ENCODE measurements at regions not wholly inside any gene's neighbourhood (a gene's known extent, or its start where the extent isn't known, plus 50 kb on each side); places are given as distances from the start of the nearest gene placed in this dataset.

DNA sequence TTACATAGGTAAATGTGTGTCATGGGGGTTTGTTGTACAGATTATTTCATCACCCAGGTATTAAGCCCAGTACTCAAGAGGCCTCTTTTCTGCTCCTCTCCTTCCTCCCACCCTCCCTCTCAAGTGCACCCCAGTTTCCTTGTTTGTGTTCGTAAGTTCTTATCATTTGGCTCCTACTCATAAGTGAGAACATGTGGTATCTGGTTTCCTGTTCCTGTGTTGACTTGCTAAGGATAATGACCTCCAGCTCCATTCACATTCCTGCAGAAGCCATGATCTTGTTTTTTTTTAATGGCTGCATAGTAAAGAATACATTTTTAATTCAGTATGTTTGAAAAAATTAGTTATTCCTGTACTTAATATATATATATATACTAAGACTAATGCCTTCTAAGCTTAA is 107.7 kb downstream of the CLDN17 start:
- DNase-seq (ENCODE audit: low read depth): no peak
- TF ChIP-seq, protein P1, sequence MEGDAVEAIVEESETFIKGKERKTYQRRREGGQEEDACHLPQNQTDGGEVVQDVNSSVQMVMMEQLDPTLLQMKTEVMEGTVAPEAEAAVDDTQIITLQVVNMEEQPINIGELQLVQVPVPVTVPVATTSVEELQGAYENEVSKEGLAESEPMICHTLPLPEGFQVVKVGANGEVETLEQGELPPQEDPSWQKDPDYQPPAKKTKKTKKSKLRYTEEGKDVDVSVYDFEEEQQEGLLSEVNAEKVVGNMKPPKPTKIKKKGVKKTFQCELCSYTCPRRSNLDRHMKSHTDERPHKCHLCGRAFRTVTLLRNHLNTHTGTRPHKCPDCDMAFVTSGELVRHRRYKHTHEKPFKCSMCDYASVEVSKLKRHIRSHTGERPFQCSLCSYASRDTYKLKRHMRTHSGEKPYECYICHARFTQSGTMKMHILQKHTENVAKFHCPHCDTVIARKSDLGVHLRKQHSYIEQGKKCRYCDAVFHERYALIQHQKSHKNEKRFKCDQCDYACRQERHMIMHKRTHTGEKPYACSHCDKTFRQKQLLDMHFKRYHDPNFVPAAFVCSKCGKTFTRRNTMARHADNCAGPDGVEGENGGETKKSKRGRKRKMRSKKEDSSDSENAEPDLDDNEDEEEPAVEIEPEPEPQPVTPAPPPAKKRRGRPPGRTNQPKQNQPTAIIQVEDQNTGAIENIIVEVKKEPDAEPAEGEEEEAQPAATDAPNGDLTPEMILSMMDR (IDR thresholded peaks at IDR 0.05; ENCODE audit: low read length, missing control alignments): no peak

GRCh38 chr21:30057108-30057507 is 109.5 kb downstream of the CLDN17 start:
- TF ChIP-seq, protein P1 (IDR thresholded peaks at IDR 0.05; ENCODE audit: low read length, missing control alignments): no peak
- H3K4me3 ChIP-seq (replicated peaks; ENCODE audit: low read depth, low read length): no peak overlapping the region
- DNase-seq (ENCODE audit: low read depth): no peak

More for the DNA sequence above, 107.7 kb downstream of the CLDN17 start:
- H3K4me3 ChIP-seq (replicated peaks; ENCODE audit: low read depth, low read length): no peak overlapping the region

GRCh38 chr21:30048570-30048969 is 108.8 kb upstream of the GRIK1 start:
- no peak overlapping the region for H3K4me3 ChIP-seq (replicated peaks; ENCODE audit: low read depth, low read length)
- DNase-seq (ENCODE audit: low read depth): no peak
- TF ChIP-seq, protein P1 (IDR thresholded peaks at IDR 0.05; ENCODE audit: low read length, missing control alignments): no peak

- no peak overlapping the region for H3K4me3 ChIP-seq (replicated peaks; ENCODE audit: low read depth, low read length)
- DNase-seq (ENCODE audit: low read depth): peak; percentile 52
- TF ChIP-seq, protein P1 (IDR thresholded peaks at IDR 0.05; ENCODE audit: low read length, missing control alignments): peak; percentile 91
Observed at GRCh38 chr21:30044447-30045064, 104.8 kb upstream of the GRIK1 start.

GRCh38 chr21:30042443-30042842 is 102.6 kb upstream of the GRIK1 start:
- TF ChIP-seq, protein P1 (IDR thresholded peaks at IDR 0.05; ENCODE audit: low read length, missing control alignments): no peak
- no peak for DNase-seq (ENCODE audit: low read depth)

DNA sequence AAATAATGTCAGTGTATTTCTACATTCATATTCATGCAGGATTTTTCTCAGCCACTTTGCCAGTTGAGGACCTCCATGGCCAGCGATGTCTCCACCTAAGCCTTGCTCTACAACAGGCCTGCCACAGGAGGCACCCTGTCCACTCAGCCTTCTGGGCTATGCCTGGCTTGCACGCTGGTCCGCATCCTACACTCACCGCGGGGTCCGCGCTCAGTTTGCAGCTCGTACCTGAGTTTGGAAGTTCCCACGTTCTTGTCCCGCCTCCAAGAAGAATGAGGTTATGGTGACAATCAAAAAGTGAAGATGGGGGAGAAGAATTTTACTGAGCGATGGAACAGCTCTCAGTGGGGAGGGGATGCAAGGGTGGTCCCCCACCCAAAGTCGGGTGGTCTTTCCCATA is 93.6 kb upstream of the GRIK1 start:
- TF ChIP-seq, protein P1 (IDR thresholded peaks at IDR 0.05; ENCODE audit: low read length, missing control alignments): no peak
- DNase-seq (ENCODE audit: low read depth): no peak
- H3K4me3 ChIP-seq (replicated peaks; ENCODE audit: low read depth, low read length): no peak overlapping the region

More at GRCh38 chr21:30042443-30042842, 102.6 kb upstream of the GRIK1 start:
- no peak overlapping the region for H3K4me3 ChIP-seq (replicated peaks; ENCODE audit: low read depth, low read length)

DNA sequence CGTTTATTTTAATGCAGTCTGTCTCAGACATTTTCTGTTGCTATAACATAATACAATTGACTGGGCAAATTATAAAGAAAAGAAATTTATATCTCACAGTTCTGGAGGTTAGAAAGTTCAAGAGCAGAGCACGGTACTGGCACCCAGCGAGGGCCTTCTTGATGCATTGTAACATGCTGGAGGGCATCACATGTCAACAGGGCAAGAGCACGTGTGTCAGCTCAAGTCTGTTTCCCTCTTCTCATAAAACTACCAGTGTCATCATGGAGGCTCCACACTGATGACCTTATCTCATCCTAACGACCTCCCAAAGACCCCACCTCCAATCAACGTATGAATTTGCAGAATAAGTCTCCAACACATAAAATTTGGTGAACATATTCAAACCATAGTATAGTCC is 90.6 kb upstream of the GRIK1 start:
- TF ChIP-seq, protein P1 (IDR thresholded peaks at IDR 0.05; ENCODE audit: low read length, missing control alignments): no peak
- no peak overlapping the region for H3K4me3 ChIP-seq (replicated peaks; ENCODE audit: low read depth, low read length)
- DNase-seq (ENCODE audit: low read depth): no peak

Measured in fibroblast of pulmonary artery (primary cell).